ENCODE measurements at regions not wholly inside any gene's neighbourhood (a gene's known extent, or its start where the extent isn't known, plus 50 kb on each side); places are given as distances from the start of the nearest gene placed in this dataset.
"Not testable (repeated sequence)": the region's sequence is repeated elsewhere in the genome, so short reads cannot be mapped to it uniquely, and the experiment has no call there.

- no peak for DNase-seq (ENCODE audit: low read depth in 2 of 2)
Measured at GRCh38 chrX:1059576-1060561, 152.6 kb downstream of the CRLF2 start.

DNA sequence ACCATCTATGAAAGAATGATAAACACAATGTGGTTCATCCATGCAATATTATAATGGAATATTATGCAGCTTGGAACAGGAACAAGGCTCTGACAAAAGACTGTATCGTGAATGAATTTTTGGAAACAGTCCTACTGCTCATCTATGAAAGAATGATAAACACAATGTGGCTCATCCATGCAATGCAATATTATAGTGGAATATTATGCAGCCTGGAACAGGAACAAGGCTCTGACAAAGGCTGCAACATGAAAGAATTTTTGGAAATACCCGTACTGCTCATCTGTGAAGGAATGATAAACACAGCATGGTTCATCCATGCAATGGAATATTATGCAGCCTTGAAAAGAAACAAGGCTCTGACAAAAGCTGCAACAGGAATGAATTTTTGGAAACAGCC, 158.8 kb downstream of the CRLF2 start:
- DNase-seq (ENCODE audit: low read depth in 2 of 2): not testable (repeated sequence)

- DNase-seq (ENCODE audit: low read depth in 2 of 2): no peak
Measured at GRCh38 chrX:1053072-1053471, 159.4 kb downstream of the CRLF2 start.

GRCh38 chrX:1052021-1052420, 160.4 kb downstream of the CRLF2 start:
- DNase-seq (ENCODE audit: low read depth in 2 of 2): no peak

- no peak for DNase-seq (ENCODE audit: low read depth in 2 of 2)
Measured at GRCh38 chrX:1051421-1051820, 161.0 kb downstream of the CRLF2 start.

- DNase-seq (ENCODE audit: low read depth in 2 of 2): no peak
Measured at GRCh38 chrX:1045680-1046314, 166.7 kb downstream of the CRLF2 start.

- DNase-seq (ENCODE audit: low read depth in 2 of 2): no peak
Measured at GRCh38 chrX:1041091-1041490, 171.4 kb downstream of the CRLF2 start.

- DNase-seq (ENCODE audit: low read depth in 2 of 2): not testable (repeated sequence)
Measured at GRCh38 chrX:1035931-1036330, 176.5 kb downstream of the CRLF2 start.

DNA sequence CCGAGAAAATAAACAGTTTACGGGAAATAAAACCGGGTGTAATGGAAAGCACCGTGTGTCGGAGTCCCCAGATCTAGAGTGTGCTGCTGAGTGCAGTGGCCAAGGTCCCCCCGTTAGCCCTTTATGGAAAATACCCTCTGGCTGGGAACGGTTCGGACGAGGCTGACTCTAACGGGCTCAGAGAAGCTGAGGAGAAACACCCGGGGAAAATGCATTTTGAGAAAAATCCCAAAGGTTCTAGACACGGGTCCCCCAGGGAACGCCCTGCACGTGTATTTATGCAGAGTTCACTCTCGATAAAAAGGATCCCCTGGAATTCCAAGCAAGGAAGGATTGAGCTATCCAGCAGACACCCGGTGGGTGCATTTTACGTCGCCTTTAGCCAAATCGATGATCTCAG, 177.2 kb downstream of the CRLF2 start:
- no peak for DNase-seq (ENCODE audit: low read depth in 2 of 2)

- no peak for DNase-seq (ENCODE audit: low read depth in 2 of 2)
Measured at GRCh38 chrX:1034717-1035116, 177.7 kb downstream of the CRLF2 start.

GRCh38 chrX:1031521-1032430, 180.7 kb downstream of the CRLF2 start:
- DNase-seq (ENCODE audit: low read depth in 2 of 2): no peak

DNA sequence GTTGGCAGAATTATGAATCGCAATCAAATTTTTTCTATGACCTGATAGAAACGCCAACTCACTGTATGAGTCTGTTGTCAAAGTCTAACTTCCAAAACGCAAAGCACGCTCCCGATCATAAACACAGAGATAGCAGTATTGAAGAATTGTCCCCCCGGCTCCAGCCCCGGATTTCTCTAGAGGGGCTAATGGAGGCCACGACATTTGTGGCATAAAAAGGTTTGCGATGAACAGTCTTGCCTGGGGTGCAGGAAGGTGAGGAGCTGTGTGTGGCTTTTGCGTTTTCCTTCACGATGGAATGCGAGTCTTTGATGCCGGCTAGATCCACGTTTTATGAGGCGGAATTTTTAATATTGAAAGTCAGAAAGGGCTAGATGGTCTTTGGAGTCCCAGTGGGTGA, 183.0 kb downstream of the CRLF2 start:
- no peak for DNase-seq (ENCODE audit: low read depth in 2 of 2)

GRCh38 chrX:1027680-1028079, 184.8 kb downstream of the CRLF2 start:
- DNase-seq (ENCODE audit: low read depth in 2 of 2): no peak

GRCh38 chrX:1027133-1027532, 185.3 kb downstream of the CRLF2 start:
- DNase-seq (ENCODE audit: low read depth in 2 of 2): no peak

GRCh38 chrX:1026263-1027015, 186.0 kb downstream of the CRLF2 start:
- DNase-seq (ENCODE audit: low read depth in 2 of 2): no peak

DNA sequence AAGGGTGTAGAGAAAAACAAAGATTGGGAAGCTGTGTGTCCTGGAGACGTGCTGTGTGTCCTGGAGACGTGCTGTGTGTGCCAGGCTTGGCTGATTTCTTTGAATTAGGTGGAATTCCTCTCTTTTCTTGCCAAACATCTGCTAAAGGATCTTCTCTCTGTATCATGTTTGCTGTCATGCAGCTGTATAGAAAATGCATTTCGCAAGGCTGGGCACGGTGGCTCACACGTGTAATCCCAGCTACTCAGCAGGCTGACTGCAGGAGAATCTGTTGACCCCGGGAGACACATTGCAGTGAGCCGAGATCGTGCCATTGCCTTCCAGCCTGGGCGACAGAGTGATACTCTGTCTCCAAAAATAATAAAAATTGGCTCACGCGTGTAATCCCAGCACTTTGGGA, 187.0 kb downstream of the CRLF2 start:
- no peak for DNase-seq (ENCODE audit: low read depth in 2 of 2)

- no peak for DNase-seq (ENCODE audit: low read depth in 2 of 2)
Measured at GRCh38 chrX:1023676-1024075, 188.8 kb downstream of the CRLF2 start.

DNA sequence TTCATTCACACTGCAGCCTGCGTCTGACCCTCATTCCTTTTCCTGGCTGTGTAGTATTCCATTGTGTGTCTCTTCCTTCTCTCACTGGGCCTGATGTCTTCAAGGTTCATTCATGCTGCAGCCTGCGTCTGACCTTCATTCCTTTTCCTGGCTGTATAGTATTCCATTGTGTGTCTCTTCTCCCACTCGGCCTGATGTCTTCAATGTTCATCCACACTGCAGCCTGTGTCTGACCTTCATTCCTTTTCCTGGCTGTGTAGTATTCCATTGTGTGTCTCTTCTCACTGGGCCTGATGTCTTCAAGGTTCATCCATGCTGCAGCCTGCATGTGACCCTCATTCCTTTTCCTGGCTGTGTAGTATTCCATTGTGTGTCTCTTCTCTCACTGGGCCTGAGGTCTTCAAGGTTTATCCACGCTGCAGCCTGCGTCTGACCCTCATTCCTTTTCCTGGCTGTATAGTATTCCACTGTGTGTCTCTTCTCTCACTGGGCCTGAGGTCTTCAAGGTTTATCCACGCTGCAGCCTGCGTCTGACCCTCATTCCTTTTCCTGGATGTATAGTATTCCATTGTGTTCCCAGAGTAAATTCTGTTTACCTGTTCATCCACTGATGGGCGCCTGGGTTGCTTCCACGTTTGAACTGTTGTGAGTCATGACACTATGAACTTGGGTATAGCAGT, 191.0 kb downstream of the CRLF2 start:
- not testable (repeated sequence) for DNase-seq (ENCODE audit: low read depth in 2 of 2)

DNA sequence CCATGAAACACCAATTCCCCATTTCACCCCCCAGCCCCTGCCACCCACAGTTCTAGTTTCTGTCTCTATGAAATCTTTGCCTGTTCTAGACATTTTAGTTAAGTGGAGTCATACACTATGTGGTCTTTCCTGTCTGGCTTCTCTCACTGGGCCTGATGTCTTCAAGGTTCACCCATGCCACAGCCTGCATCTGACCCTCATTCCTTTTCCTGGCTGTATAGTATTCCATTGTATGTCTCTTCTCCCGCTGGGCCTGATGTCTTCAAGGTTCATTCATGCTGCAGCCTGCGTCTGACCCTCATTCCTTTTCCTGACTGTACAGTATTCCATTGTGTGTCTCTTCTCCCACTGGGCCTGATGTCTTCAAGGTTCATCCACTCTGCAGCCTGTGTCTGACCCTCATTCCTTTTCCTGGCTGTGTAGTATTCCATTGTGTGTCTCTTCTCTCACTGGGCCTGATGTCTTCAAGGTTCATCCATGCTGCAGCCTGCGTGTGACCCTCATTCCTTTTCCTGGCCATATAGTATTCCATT, 191.7 kb downstream of the CRLF2 start:
- DNase-seq (ENCODE audit: low read depth in 2 of 2): no peak

- not testable (repeated sequence) for DNase-seq (ENCODE audit: low read depth in 2 of 2)
Measured at GRCh38 chrX:1016926-1017325, 195.5 kb downstream of the CRLF2 start.

Measured in stimulated activated CD8-positive, alpha-beta memory T cell treated with anti-CD3 and anti-CD28 coated beads, Interleukin-15, amount 100 ng/mL, for 48 hours (primary cell).